ENCODE measurements at regions not wholly inside any gene's neighbourhood (a gene's known extent, or its start where the extent isn't known, plus 50 kb on each side); places are given as distances from the start of the nearest gene placed in this dataset.

DNA sequence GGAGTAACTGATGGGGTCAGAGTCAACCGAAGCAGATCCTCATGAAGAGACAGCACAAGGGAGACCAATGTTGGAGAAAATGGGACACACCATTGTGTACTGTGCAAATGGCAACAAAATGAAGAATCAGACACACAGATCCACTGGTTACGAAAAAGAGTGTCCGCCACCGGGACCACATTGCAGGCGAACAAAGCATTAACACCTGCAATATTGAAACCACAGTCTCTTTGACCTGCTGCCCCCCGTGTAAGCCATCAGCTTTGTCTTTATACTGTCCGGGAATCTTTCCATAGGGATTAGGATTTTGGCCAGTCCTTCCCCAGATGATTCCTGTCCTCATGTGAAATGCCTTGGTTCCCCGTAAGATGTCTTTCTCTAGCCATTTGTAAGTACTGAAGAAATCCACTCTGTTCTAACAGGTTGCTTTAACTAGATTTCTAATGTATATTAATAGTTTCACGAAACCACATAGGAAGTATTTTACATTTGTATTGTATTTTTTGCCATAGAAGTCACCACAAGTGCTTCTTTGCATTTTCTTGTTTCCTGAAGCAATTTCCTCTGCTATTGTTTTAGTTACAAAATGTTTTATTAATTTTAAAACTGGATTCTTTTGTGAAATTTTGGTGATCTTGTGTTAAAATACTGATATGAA, 140.8 kb upstream of the NFE2L3 start:
- Histone ChIP-seq H3K4me3 (replicated peaks in 1 of 3; ENCODE audit: insufficient read depth in 1 of 3, low read depth in 1 of 3, low read length in 3 of 3) (no peak overlapping the region), H4K20me1 (replicated peaks; ENCODE audit: control insufficient read depth, extremely low read depth, insufficient read depth, low read length) (no peaks in the 10 kb centered on the region), H3K9ac (replicated peaks; ENCODE audit: extremely low read depth, insufficient read depth, low read length) (no peak overlapping the region), H3K4me1 (ENCODE audit: control insufficient read depth, extremely low read depth, insufficient read depth, low read length) (no peaks in the 10 kb centered on the region), H3K79me2 (ENCODE audit: control insufficient read depth, insufficient read depth, low read length) (no peaks in the 10 kb centered on the region), H3K9me3 (replicated peaks; ENCODE audit: control insufficient read depth, insufficient read depth, low read length) (no peaks in the 10 kb centered on the region), H3K9me1 (replicated peaks; ENCODE audit: control insufficient read depth, extremely low read depth, insufficient read depth, low read length) (no peaks in the 10 kb centered on the region), H2AFZ (ENCODE audit: low read depth, low read length) (no peak overlapping the region), H3K27ac (ENCODE audit: insufficient read depth, low read depth, low read length) (no peak overlapping the region), H3K27me3 (ENCODE audit: control insufficient read depth in 2 of 2, insufficient read depth in 2 of 2, low read length in 2 of 2) (no peaks in the 10 kb centered on the region), H3K4me2 (ENCODE audit: insufficient read depth, low read length) (no peak overlapping the region), H3K36me3 (ENCODE audit: control insufficient read depth in 2 of 2, extremely low read depth in 1 of 2, insufficient read depth in 2 of 2, low read length in 2 of 2) (no peaks in the 10 kb centered on the region)
- FAIRE-seq (no peak), DNase-seq (ENCODE audit: low read depth, low spot score) (no peak)
- TF ChIP-seq GATA2 (IDR thresholded peaks at IDR 0.05; ENCODE audit: insufficient read depth, insufficient read length, low read depth, low read length) (no peak), EZH2 (IDR thresholded peaks at IDR 0.05; ENCODE audit: borderline replicate concordance, low read depth, low read length, severe bottlenecking) (no peak), FOS (IDR thresholded peaks at IDR 0.05; ENCODE audit: borderline replicate concordance, insufficient read depth, low read length) (no peak), MYC (IDR thresholded peaks at IDR 0.05; ENCODE audit: low read depth, low read length) (no peak), CTCF (IDR thresholded peaks at IDR 0.05; ENCODE audit: extremely low read depth in 1 of 2, insufficient read depth in 1 of 2, low read depth in 1 of 2, low read length in 2 of 2) (no peak), POLR2A (IDR thresholded peaks at IDR 0.05; ENCODE audit: low read depth, low read length) (no peak), JUN (IDR thresholded peaks at IDR 0.05; ENCODE audit: borderline replicate concordance, insufficient read depth, insufficient read length, low read depth) (no peak), POLR2AphosphoS5 (IDR thresholded peaks at IDR 0.05; ENCODE audit: insufficient read depth, low read depth, low read length) (no peak)
- TF ChIP-seq, protein P1, sequence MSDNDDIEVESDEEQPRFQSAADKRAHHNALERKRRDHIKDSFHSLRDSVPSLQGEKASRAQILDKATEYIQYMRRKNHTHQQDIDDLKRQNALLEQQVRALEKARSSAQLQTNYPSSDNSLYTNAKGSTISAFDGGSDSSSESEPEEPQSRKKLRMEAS (IDR thresholded peaks at IDR 0.05; ENCODE audit: insufficient read depth, insufficient read length), result no peak
- ChIA-PET POLR2A (no interaction called here), CTCF (no interaction called here)
- no TSS peak for BruUV-seq (replicated peaks)
- dilution Hi-C loops (cut with MboI; ENCODE audit: extremely low pct_ligation_motif_present, low sequenced_read_pairs) (no loop called here), intact Hi-C loops (cut with micrococcal nuclease) (no loop called here)
